Urinary bladder (tissue), 3 donors: ENCODE measurements at regions not wholly inside any gene's neighbourhood (a gene's known extent, or its start where the extent isn't known, plus 50 kb on each side); places are given as distances from the start of the nearest gene placed in this dataset.

Experiments
- DNase-seq: peaks from one replicate; pipeline ENCODE4 v3.0.0-alpha.2; 2015; ENCODE audit errors: extremely low spot score
- H3K27ac ChIP-seq: one replicate; pipeline ENCODE4 v1.5.1; 2013; ENCODE audit warnings: low read depth, mild to moderate bottlenecking, moderate library complexity
- H3K36me3 ChIP-seq: one replicate; pipeline ENCODE4 v1.6.1; 2013; ENCODE audit warnings: mild to moderate bottlenecking, moderate library complexity; ENCODE audit not compliant: insufficient read depth
- H3K4me1 ChIP-seq: one replicate; pipeline ENCODE4 v1.6.1; 2013; ENCODE audit warnings: mild to moderate bottlenecking, moderate library complexity; ENCODE audit not compliant: insufficient read depth
- H3K4me3 ChIP-seq: one replicate; pipeline ENCODE4 v1.5.1; 2013; ENCODE audit warnings: low read depth, low read length
- WGBS: extraction: QIAGEN DNeasy Blood & Tissue Kit; methylation state at CpG from one replicate; pipeline ENCODE4 v1.1.7; 2013; 5-methylcytosine and 5-hydroxymethylcytosine counted together
- donor health status: healthy with polysubstance abuse.
- donor health status: healthy.

DNA sequence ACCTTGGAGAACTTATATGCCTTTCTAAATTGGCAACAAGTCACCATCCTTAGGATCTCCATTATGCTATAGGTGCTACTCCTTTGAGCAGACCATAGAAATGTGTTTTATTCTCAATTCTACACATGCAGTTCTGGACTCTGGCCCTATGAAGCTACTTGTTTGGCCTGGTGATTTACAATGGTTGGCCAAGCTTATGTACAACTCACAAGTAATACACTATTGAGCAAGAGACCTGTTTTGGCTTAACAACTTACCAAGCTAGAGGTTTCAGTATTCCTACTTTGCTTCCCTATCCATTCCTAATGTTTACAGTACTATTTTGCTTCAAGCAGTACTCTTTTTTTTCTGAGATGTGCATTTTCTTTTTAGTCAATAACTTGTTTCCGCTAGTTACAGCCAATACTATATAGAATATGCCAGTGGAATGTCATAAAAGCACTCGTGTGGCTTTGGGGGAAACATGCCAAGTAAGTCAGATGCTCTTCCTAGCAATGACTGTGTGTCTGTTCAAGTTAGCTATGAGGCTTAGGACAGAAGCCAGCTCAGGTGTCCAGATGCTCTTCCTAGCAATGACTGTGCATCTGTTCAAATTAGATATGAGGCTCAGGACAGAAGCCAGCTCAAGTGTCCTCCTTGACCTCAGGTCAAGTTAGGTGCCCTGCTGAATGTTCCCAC lies 174.9 kb upstream of the SEMA6D start:
- no peaks in the 10 kb centered on the region for H3K36me3 ChIP-seq
- H3K4me1 ChIP-seq: no peaks in the 10 kb centered on the region
- 58% methylated on average over 2 of the region's 2 CpGs for WGBS
- no peak overlapping the region for H3K4me3 ChIP-seq
- DNase-seq: no peak
- H3K27ac ChIP-seq: no peak overlapping the region

- no peak for DNase-seq
- Histone ChIP-seq H3K27ac (no peak overlapping the region), H3K4me1 (no peaks in the 10 kb centered on the region), H3K4me3 (no peak overlapping the region), H3K36me3 (no peaks in the 10 kb centered on the region)
- WGBS: 41% methylated on average over 1 of the region's 1 CpG
These were observed 169.1 kb upstream of the SEMA6D start for GRCh38 chr15:47548231-47548630.

- DNase-seq: no peak
- Histone ChIP-seq H3K4me3 (no peak overlapping the region), H3K27ac (no peak overlapping the region), H3K4me1 (no peaks in the 10 kb centered on the region), H3K36me3 (no peaks in the 10 kb centered on the region)
- 88% methylated on average over 3 of the region's 3 CpGs for WGBS
These were observed 168.3 kb upstream of the SEMA6D start for GRCh38 chr15:47548986-47549385.

- Histone ChIP-seq H3K36me3 (no peaks in the 10 kb centered on the region), H3K4me3 (no peak overlapping the region), H3K27ac (no peak overlapping the region), H3K4me1 (no peaks in the 10 kb centered on the region)
- 98% methylated on average over 1 of the region's 1 CpG for WGBS
- DNase-seq: no peak
These were observed 166.2 kb upstream of the SEMA6D start for GRCh38 chr15:47551079-47551478.

GRCh38 chr15:47551546-47551945 lies 165.8 kb upstream of the SEMA6D start:
- H3K4me3 ChIP-seq: no peak overlapping the region
- H3K27ac ChIP-seq: no peak overlapping the region
- H3K36me3 ChIP-seq: no peaks in the 10 kb centered on the region
- WGBS: 66% methylated on average over 2 of the region's 2 CpGs
- H3K4me1 ChIP-seq: no peaks in the 10 kb centered on the region
- DNase-seq: no peak

GRCh38 chr15:47552978-47553608 lies 164.2 kb upstream of the SEMA6D start:
- WGBS: 91% methylated on average over 10 of the region's 10 CpGs
- DNase-seq: no peak
- Histone ChIP-seq H3K36me3 (no peaks in the 10 kb centered on the region), H3K27ac (no peak overlapping the region), H3K4me1 (no peaks in the 10 kb centered on the region), H3K4me3 (no peak overlapping the region)

GRCh38 chr15:47553947-47554346 lies 163.4 kb upstream of the SEMA6D start:
- H3K27ac ChIP-seq: no peak overlapping the region
- H3K36me3 ChIP-seq: no peaks in the 10 kb centered on the region
- 81% methylated on average over 1 of the region's 1 CpG for WGBS
- H3K4me3 ChIP-seq: no peak overlapping the region
- no peak for DNase-seq
- no peaks in the 10 kb centered on the region for H3K4me1 ChIP-seq

- Histone ChIP-seq H3K4me1 (no peaks in the 10 kb centered on the region), H3K27ac (no peak overlapping the region), H3K36me3 (no peaks in the 10 kb centered on the region), H3K4me3 (no peak overlapping the region)
- WGBS: 77% methylated on average over 1 of the region's 1 CpG
- no peak for DNase-seq
These were observed 156.2 kb upstream of the SEMA6D start for GRCh38 chr15:47561102-47561501.

DNA sequence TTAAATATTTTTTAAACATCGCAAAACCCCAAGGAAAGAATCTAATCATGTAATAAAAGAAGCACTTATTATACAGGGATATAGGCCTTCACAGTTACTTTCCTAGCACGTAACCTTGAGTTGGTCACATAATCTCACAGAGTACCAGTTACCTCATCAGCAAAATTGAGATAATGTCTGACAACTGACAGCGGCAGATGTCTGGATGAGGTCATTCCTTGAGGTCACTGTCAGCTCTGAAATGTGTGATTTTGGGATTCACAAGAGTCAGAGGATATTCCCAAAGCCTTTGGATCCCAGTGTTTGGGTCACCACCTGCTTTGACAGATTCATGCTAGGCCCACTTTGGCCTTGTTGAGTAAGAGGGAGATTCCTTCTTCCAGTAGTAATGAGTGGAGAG lies 151.4 kb upstream of the SEMA6D start:
- Histone ChIP-seq H3K4me3 (no peak overlapping the region), H3K4me1 (no peaks in the 10 kb centered on the region), H3K27ac (no peak overlapping the region), H3K36me3 (no peaks in the 10 kb centered on the region)
- 64% methylated on average over 3 of the region's 3 CpGs for WGBS
- DNase-seq: no peak

- no peak for DNase-seq
- Histone ChIP-seq H3K4me1 (no peaks in the 10 kb centered on the region), H3K27ac (no peak overlapping the region), H3K4me3 (no peak overlapping the region), H3K36me3 (no peaks in the 10 kb centered on the region)
- 68% methylated on average over 6 of the region's 6 CpGs for WGBS
These were observed 150.7 kb upstream of the SEMA6D start for GRCh38 chr15:47566610-47567009.

GRCh38 chr15:47568030-47568429 lies 149.3 kb upstream of the SEMA6D start:
- Histone ChIP-seq H3K36me3 (no peaks in the 10 kb centered on the region), H3K27ac (no peak overlapping the region), H3K4me1 (no peaks in the 10 kb centered on the region), H3K4me3 (no peak overlapping the region)
- 98% methylated on average over 2 of the region's 2 CpGs for WGBS
- DNase-seq: no peak

GRCh38 chr15:47570044-47570443 lies 147.3 kb upstream of the SEMA6D start:
- DNase-seq: no peak
- WGBS: 95% methylated on average over 4 of the region's 4 CpGs
- Histone ChIP-seq H3K36me3 (no peaks in the 10 kb centered on the region), H3K4me1 (no peaks in the 10 kb centered on the region), H3K27ac (no peak overlapping the region), H3K4me3 (no peak overlapping the region)

GRCh38 chr15:47570451-47570850 lies 146.9 kb upstream of the SEMA6D start:
- no peak overlapping the region for H3K4me3 ChIP-seq
- H3K36me3 ChIP-seq: no peaks in the 10 kb centered on the region
- DNase-seq: no peak
- no peak overlapping the region for H3K27ac ChIP-seq
- WGBS: 70% methylated on average over 4 of the region's 4 CpGs
- H3K4me1 ChIP-seq: no peaks in the 10 kb centered on the region

- 63% methylated on average over 4 of the region's 4 CpGs for WGBS
These were observed 146.2 kb upstream of the SEMA6D start for GRCh38 chr15:47570881-47571640.

More at GRCh38 chr15:47570881-47571640, 146.2 kb upstream of the SEMA6D start:
- H3K27ac ChIP-seq: no peak overlapping the region
- H3K36me3 ChIP-seq: no peaks in the 10 kb centered on the region
- no peak for DNase-seq
- H3K4me3 ChIP-seq: no peak overlapping the region
- H3K4me1 ChIP-seq: no peaks in the 10 kb centered on the region
